Stimulated activated CD4-positive, alpha-beta T cell treated with anti-CD3 and anti-CD28 coated beads, Interleukin-4, amount 100 ng/mL, for 48 hours (primary cell): ENCODE measurements at regions not wholly inside any gene's neighbourhood (a gene's known extent, or its start where the extent isn't known, plus 50 kb on each side); places are given as distances from the start of the nearest gene placed in this dataset.
"Not testable (repeated sequence)": the region's sequence is repeated elsewhere in the genome, so short reads cannot be mapped to it uniquely, and the experiment has no call there.

ENCODE experiments used
- DNase-seq, 2 donors: peaks; one replicate each; pipeline ENCODE4 v3.0.0-alpha.2; 2020; ENCODE audit warnings: low read depth in 2 of 2

GRCh38 chr10:94088926-94089381, 95.2 kb downstream of the PLCE1 start:
- no peak for DNase-seq

GRCh38 chr10:94091649-94092048, 97.9 kb downstream of the PLCE1 start:
- DNase-seq: no peak

GRCh38 chr10:94092848-94093247, 99.1 kb downstream of the PLCE1 start:
- DNase-seq: no peak

GRCh38 chr10:94093286-94093905, 99.7 kb downstream of the PLCE1 start:
- no peak for DNase-seq

GRCh38 chr10:94094540-94094939, 100.8 kb downstream of the PLCE1 start:
- no peak for DNase-seq

- DNase-seq: no peak
These were observed 103.9 kb downstream of the PLCE1 start for GRCh38 chr10:94097656-94098055.

- DNase-seq: no peak
These were observed 105.2 kb downstream of the PLCE1 start for GRCh38 chr10:94098896-94099295.

GRCh38 chr10:94101894-94102293, 108.2 kb downstream of the PLCE1 start:
- no peak for DNase-seq

- no peak for DNase-seq
These were observed 108.7 kb downstream of the PLCE1 start for GRCh38 chr10:94102436-94102835.

GRCh38 chr10:94103192-94103591, 109.5 kb downstream of the PLCE1 start:
- no peak for DNase-seq

- no peak for DNase-seq
These were observed 110.1 kb downstream of the PLCE1 start for GRCh38 chr10:94103801-94104221.

- DNase-seq: no peak
These were observed 110.7 kb downstream of the PLCE1 start for GRCh38 chr10:94104316-94105000.

- DNase-seq: no peak
These were observed 111.5 kb downstream of the PLCE1 start for GRCh38 chr10:94105226-94105625.

GRCh38 chr10:94107191-94107590, 113.5 kb downstream of the PLCE1 start:
- DNase-seq: no peak

GRCh38 chr10:94108200-94108599, 114.5 kb downstream of the PLCE1 start:
- DNase-seq: no peak

- DNase-seq: no peak
These were observed 117.6 kb downstream of the PLCE1 start for GRCh38 chr10:94111367-94111766.

GRCh38 chr10:94112321-94112720, 118.6 kb downstream of the PLCE1 start:
- no peak for DNase-seq

- no peak for DNase-seq
These were observed 122.0 kb downstream of the PLCE1 start for GRCh38 chr10:94115725-94116124.

- no peak for DNase-seq
These were observed 123.1 kb downstream of the PLCE1 start for GRCh38 chr10:94116848-94117247.

- no peak for DNase-seq
These were observed 128.5 kb downstream of the PLCE1 start for GRCh38 chr10:94122211-94122610.

- no peak for DNase-seq
These were observed 129.7 kb downstream of the PLCE1 start for GRCh38 chr10:94123258-94123995.

GRCh38 chr10:94124147-94124546, 130.4 kb downstream of the PLCE1 start:
- not testable (repeated sequence) for DNase-seq

- not testable (repeated sequence) for DNase-seq
These were observed 131.5 kb downstream of the PLCE1 start for GRCh38 chr10:94125268-94125667.
